ENCODE measurements at regions not wholly inside any gene's neighbourhood (a gene's known extent, or its start where the extent isn't known, plus 50 kb on each side); places are given as distances from the start of the nearest gene placed in this dataset.

- H3K36me3 ChIP-seq (ENCODE audit: control insufficient read depth, insufficient read depth, low read length) = no peaks in the 10 kb centered on the region
- no peak for TF ChIP-seq CTCF (IDR thresholded peaks at IDR 0.05; ENCODE audit: insufficient read depth, low read depth, low read length)
- no peaks in the 10 kb centered on the region for H3K27me3 ChIP-seq (ENCODE audit: control insufficient read depth, insufficient read depth, low read length)
- no peak for DNase-seq (ENCODE audit: low read depth)
- ChIA-PET POLR2A (no interaction called here), CTCF (no interaction called here)
- no peak overlapping the region for H3K4me3 ChIP-seq (ENCODE audit: low read depth, low read length)
Observed at GRCh38 chrX:80354966-80355465, 65.2 kb upstream of the TENT5D start.

Data from BJ (cell line).